H1 (cell line): ENCODE measurements at regions not wholly inside any gene's neighbourhood (a gene's known extent, or its start where the extent isn't known, plus 50 kb on each side); places are given as distances from the start of the nearest gene placed in this dataset.

ENCODE experiments used
- BACH1 ChIP-seq: IDR thresholded peaks from 2 replicates; pipeline ENCODE4 v1.6.1; 2012; ENCODE audit warnings: low read length, improper control_type of control experiment
- CHD1 ChIP-seq: IDR thresholded peaks from 2 replicates; pipeline ENCODE4 v1.6.1; 2012; ENCODE audit warnings: low read depth, low read length, improper control_type of control experiment
- CTCF ChIP-seq, 3 experiments: IDR thresholded peaks; 1 replicate in 2 of 3; 2 replicates in 1 of 3; pipeline versions ENCODE4 v1.5.1 to v1.6.1; 2011; ENCODE audit warnings: low read length in 3 of 3, mild to moderate bottlenecking in 3 of 3, inconsistent platforms in 2 of 3, low read depth in 1 of 3, moderate library complexity in 1 of 3; ENCODE audit not compliant: insufficient read depth in 1 of 3; ENCODE audit errors: control extremely low read depth in 1 of 3
- EP300 ChIP-seq, 2 experiments: IDR thresholded peaks; 1 replicate in 1 of 2; 2 replicates in 1 of 2; pipeline ENCODE4 v1.6.1; 2011 to 2012; ENCODE audit warnings: low read depth in 2 of 2, low read length in 2 of 2, mild to moderate bottlenecking in 2 of 2, borderline replicate concordance in 1 of 2, inconsistent platforms in 1 of 2, moderate library complexity in 1 of 2
- EZH2 ChIP-seq: fragments of 200-600 bp; sonication (generic); IDR thresholded peaks from 2 replicates; pipeline ENCODE4 v1.7.1; 2012; ENCODE audit warnings: low read depth, mild to moderate bottlenecking, moderate library complexity, low read length, inconsistent platforms; ENCODE audit not compliant: severe bottlenecking
- FOSL1 ChIP-seq: IDR thresholded peaks from 2 replicates; pipeline ENCODE4 v1.6.1; 2011; ENCODE audit warnings: mild to moderate bottlenecking, low read depth, low read length, moderate library complexity; ENCODE audit not compliant: insufficient read depth
- HDAC6 ChIP-seq: IDR thresholded peaks from one replicate; pipeline ENCODE4 v1.7.1; 2012; ENCODE audit warnings: low read depth, mild to moderate bottlenecking, inconsistent platforms, low read length, moderate library complexity
- JUN ChIP-seq: IDR thresholded peaks from 2 replicates; pipeline ENCODE4 v1.6.1; 2011; ENCODE audit warnings: low read depth, mild to moderate bottlenecking, improper control_type of control experiment, low read length
- POLR2A ChIP-seq, 2 experiments: IDR thresholded peaks; 1 replicate in 1 of 2; 2 replicates in 1 of 2; pipeline ENCODE4 v1.6.1; 2011; ENCODE audit warnings: low read depth in 2 of 2, low read length in 2 of 2, mild to moderate bottlenecking in 2 of 2; ENCODE audit errors: control extremely low read depth in 1 of 2
- POLR2AphosphoS5 ChIP-seq: IDR thresholded peaks from 2 replicates; pipeline ENCODE4 v1.6.1; 2011; ENCODE audit warnings: low read depth, low read length
- SIX5 ChIP-seq: IDR thresholded peaks from 2 replicates; pipeline ENCODE4 v1.6.1; 2011; ENCODE audit warnings: mild to moderate bottlenecking, low read depth, low read length
- SRF ChIP-seq: IDR thresholded peaks from 2 replicates; pipeline ENCODE4 v1.6.1; 2011; ENCODE audit warnings: mild to moderate bottlenecking, low read depth, low read length, moderate library complexity

GRCh38 chr9:108083160-108083750 lies 593.7 kb upstream of the KLF4 start:
- TF ChIP-seq HDAC6 (no peak), EZH2 (no peak), SRF (no peak), JUN (no peak), CTCF (IDR thresholded peaks at IDR 0.05; ENCODE audit: control extremely low read depth in 1 of 3, insufficient read depth in 1 of 3, low read depth in 1 of 3, low read length in 3 of 3) (no peak), SIX5 (no peak), BACH1 (no peak), EP300 (IDR thresholded peaks at IDR 0.05; ENCODE audit: borderline replicate concordance in 1 of 2, low read depth in 2 of 2, low read length in 2 of 2) (no peak), POLR2A (IDR thresholded peaks at IDR 0.05; ENCODE audit: control extremely low read depth in 1 of 2, low read depth in 2 of 2, low read length in 2 of 2) (no peak), POLR2AphosphoS5 (no peak), FOSL1 (no peak), CHD1 (no peak)
